ENCODE measurements at regions not wholly inside any gene's neighbourhood (a gene's known extent, or its start where the extent isn't known, plus 50 kb on each side); places are given as distances from the start of the nearest gene placed in this dataset.

- Mint-ChIP-seq H3K4me1 (no peaks in the 10 kb centered on the region), H3K36me3 (no peaks in the 10 kb centered on the region), H3K27ac (no peak overlapping the region), H3K4me3 (no peak overlapping the region), H3K27me3 (no peaks in the 10 kb centered on the region), H3K9me3 (peaks cover 2 to 30% (median 5%) of the 10 kb centered on the region in 7 donors)
- H3K36me3 ChIP-seq (ENCODE audit: control insufficient read depth, insufficient read depth, low read length): no peaks in the 10 kb centered on the region
- DNase-seq: no peak
- peaks cover 0 to 5% of the 10 kb centered on the region in 2 experiments for H3K9me3 ChIP-seq (ENCODE audit: control insufficient read depth in 2 of 2, low read length in 2 of 2)
- no peak overlapping the region for H3K4me3 ChIP-seq (ENCODE audit: low read depth, low read length)
- no peak for ATAC-seq (ENCODE audit: low read depth in 2 of 2)
- no peaks in the 10 kb centered on the region for H3K27me3 ChIP-seq (ENCODE audit: control insufficient read depth, insufficient read depth, low read length)
- H3K4me1 ChIP-seq (ENCODE audit: control insufficient read depth, insufficient read depth, low read length, poor library complexity, severe bottlenecking): no peaks in the 10 kb centered on the region
- H3K27ac ChIP-seq (ENCODE audit: insufficient read depth, low read length, poor library complexity, severe bottlenecking): no peak overlapping the region
These were observed 732.5 kb downstream of the KCNJ2 start for GRCh38 chr17:70901870-70902269.

- H3K27ac Mint-ChIP-seq: no peak overlapping the region
- no peak overlapping the region for H3K4me3 Mint-ChIP-seq
- H3K9me3 Mint-ChIP-seq: peaks cover 1 to 30% (median 7%) of the 10 kb centered on the region in 7 donors
- Histone ChIP-seq H3K4me3 (ENCODE audit: low read depth, low read length) (no peak overlapping the region), H3K27ac (ENCODE audit: insufficient read depth, low read length, poor library complexity, severe bottlenecking) (no peak overlapping the region), H3K9me3 (ENCODE audit: control insufficient read depth in 2 of 2, low read length in 2 of 2) (peaks cover 0 to 5% of the 10 kb centered on the region in 2 experiments), H3K4me1 (ENCODE audit: control insufficient read depth, insufficient read depth, low read length, poor library complexity, severe bottlenecking) (no peaks in the 10 kb centered on the region), H3K27me3 (ENCODE audit: control insufficient read depth, insufficient read depth, low read length) (no peaks in the 10 kb centered on the region), H3K36me3 (ENCODE audit: control insufficient read depth, insufficient read depth, low read length) (no peaks in the 10 kb centered on the region)
- no peaks in the 10 kb centered on the region for H3K36me3 Mint-ChIP-seq
- ATAC-seq (ENCODE audit: low read depth in 2 of 2) (no peak), DNase-seq (no peak)
- no peaks in the 10 kb centered on the region for H3K27me3 Mint-ChIP-seq
- no peaks in the 10 kb centered on the region for H3K4me1 Mint-ChIP-seq
These were observed 736.5 kb downstream of the KCNJ2 start for GRCh38 chr17:70905796-70906195.

- Histone ChIP-seq H3K27me3 (ENCODE audit: control insufficient read depth, insufficient read depth, low read length) (no peaks in the 10 kb centered on the region), H3K4me1 (ENCODE audit: control insufficient read depth, insufficient read depth, low read length, poor library complexity, severe bottlenecking) (no peaks in the 10 kb centered on the region), H3K4me3 (ENCODE audit: low read depth, low read length) (no peak overlapping the region), H3K36me3 (ENCODE audit: control insufficient read depth, insufficient read depth, low read length) (no peaks in the 10 kb centered on the region), H3K9me3 (ENCODE audit: control insufficient read depth in 2 of 2, low read length in 2 of 2) (peaks cover 0 to 5% of the 10 kb centered on the region in 2 experiments), H3K27ac (ENCODE audit: insufficient read depth, low read length, poor library complexity, severe bottlenecking) (no peak overlapping the region)
- Mint-ChIP-seq H3K36me3 (no peaks in the 10 kb centered on the region), H3K27me3 (no peaks in the 10 kb centered on the region), H3K27ac (no peak overlapping the region), H3K4me3 (no peak overlapping the region), H3K4me1 (no peaks in the 10 kb centered on the region), H3K9me3 (peaks cover 1 to 25% (median 4%) of the 10 kb centered on the region in 7 donors)
- ATAC-seq (ENCODE audit: low read depth in 2 of 2) (no peak), DNase-seq (no peak)
These were observed 737.5 kb downstream of the KCNJ2 start for GRCh38 chr17:70906808-70907207.

- ATAC-seq (ENCODE audit: low read depth in 2 of 2) (no peak), DNase-seq (no peak)
- no peaks in the 10 kb centered on the region for H3K27me3 ChIP-seq (ENCODE audit: control insufficient read depth, insufficient read depth, low read length)
- no peaks in the 10 kb centered on the region for H3K4me1 ChIP-seq (ENCODE audit: control insufficient read depth, insufficient read depth, low read length, poor library complexity, severe bottlenecking)
- H3K4me3 ChIP-seq (ENCODE audit: low read depth, low read length): no peak overlapping the region
- no peaks in the 10 kb centered on the region for H3K9me3 ChIP-seq (ENCODE audit: control insufficient read depth in 2 of 2, low read length in 2 of 2)
- no peaks in the 10 kb centered on the region for H3K27me3 Mint-ChIP-seq
- H3K27ac ChIP-seq (ENCODE audit: insufficient read depth, low read length, poor library complexity, severe bottlenecking): no peak overlapping the region
- H3K27ac Mint-ChIP-seq: no peak overlapping the region
- no peak overlapping the region for H3K4me3 Mint-ChIP-seq
- H3K4me1 Mint-ChIP-seq: no peaks in the 10 kb centered on the region
- no peaks in the 10 kb centered on the region for H3K36me3 ChIP-seq (ENCODE audit: control insufficient read depth, insufficient read depth, low read length)
- H3K36me3 Mint-ChIP-seq: no peaks in the 10 kb centered on the region
- peaks cover 1 to 32% (median 8%) of the 10 kb centered on the region in 7 donors for H3K9me3 Mint-ChIP-seq
These were observed 743.6 kb downstream of the KCNJ2 start for GRCh38 chr17:70912716-70913485.

GRCh38 chr17:70916469-70916868 lies 747.1 kb downstream of the KCNJ2 start:
- Histone ChIP-seq H3K27ac (ENCODE audit: insufficient read depth, low read length, poor library complexity, severe bottlenecking) (no peak overlapping the region), H3K36me3 (ENCODE audit: control insufficient read depth, insufficient read depth, low read length) (no peaks in the 10 kb centered on the region), H3K27me3 (ENCODE audit: control insufficient read depth, insufficient read depth, low read length) (no peaks in the 10 kb centered on the region), H3K4me3 (ENCODE audit: low read depth, low read length) (no peak overlapping the region), H3K9me3 (ENCODE audit: control insufficient read depth in 2 of 2, low read length in 2 of 2) (peaks cover 0 to 2% of the 10 kb centered on the region in 2 experiments), H3K4me1 (ENCODE audit: control insufficient read depth, insufficient read depth, low read length, poor library complexity, severe bottlenecking) (no peaks in the 10 kb centered on the region)
- H3K36me3 Mint-ChIP-seq: no peaks in the 10 kb centered on the region
- DNase-seq: no peak
- H3K27me3 Mint-ChIP-seq: no peaks in the 10 kb centered on the region
- no peak overlapping the region for H3K4me3 Mint-ChIP-seq
- ATAC-seq (ENCODE audit: low read depth in 2 of 2): no peak
- H3K9me3 Mint-ChIP-seq: peaks cover 0 to 42% (median 8%) of the 10 kb centered on the region in 7 donors
- no peak overlapping the region for H3K27ac Mint-ChIP-seq
- H3K4me1 Mint-ChIP-seq: no peaks in the 10 kb centered on the region

GRCh38 chr17:70919241-70919640 lies 749.9 kb downstream of the KCNJ2 start:
- Histone ChIP-seq H3K4me1 (ENCODE audit: control insufficient read depth, insufficient read depth, low read length, poor library complexity, severe bottlenecking) (no peaks in the 10 kb centered on the region), H3K36me3 (ENCODE audit: control insufficient read depth, insufficient read depth, low read length) (no peaks in the 10 kb centered on the region), H3K9me3 (ENCODE audit: control insufficient read depth in 2 of 2, low read length in 2 of 2) (peaks cover 0 to 2% of the 10 kb centered on the region in 2 experiments), H3K27me3 (ENCODE audit: control insufficient read depth, insufficient read depth, low read length) (no peaks in the 10 kb centered on the region), H3K4me3 (ENCODE audit: low read depth, low read length) (no peak overlapping the region), H3K27ac (ENCODE audit: insufficient read depth, low read length, poor library complexity, severe bottlenecking) (no peak overlapping the region)
- H3K4me1 Mint-ChIP-seq: no peaks in the 10 kb centered on the region
- H3K9me3 Mint-ChIP-seq: peaks cover 1 to 45% (median 8%) of the 10 kb centered on the region in 7 donors
- H3K4me3 Mint-ChIP-seq: no peak overlapping the region
- no peaks in the 10 kb centered on the region for H3K36me3 Mint-ChIP-seq
- ATAC-seq (ENCODE audit: low read depth in 2 of 2): no peak
- no peaks in the 10 kb centered on the region for H3K27me3 Mint-ChIP-seq
- H3K27ac Mint-ChIP-seq: no peak overlapping the region
- no peak for DNase-seq

- Histone ChIP-seq H3K27me3 (ENCODE audit: control insufficient read depth, insufficient read depth, low read length) (no peaks in the 10 kb centered on the region), H3K4me3 (ENCODE audit: low read depth, low read length) (no peak overlapping the region), H3K27ac (ENCODE audit: insufficient read depth, low read length, poor library complexity, severe bottlenecking) (no peak overlapping the region), H3K36me3 (ENCODE audit: control insufficient read depth, insufficient read depth, low read length) (no peaks in the 10 kb centered on the region), H3K9me3 (ENCODE audit: control insufficient read depth in 2 of 2, low read length in 2 of 2) (peaks cover 0 to 2% of the 10 kb centered on the region in 2 experiments), H3K4me1 (ENCODE audit: control insufficient read depth, insufficient read depth, low read length, poor library complexity, severe bottlenecking) (no peaks in the 10 kb centered on the region)
- ATAC-seq (ENCODE audit: low read depth in 2 of 2) (no peak), DNase-seq (no peak)
- Mint-ChIP-seq H3K27ac (no peak overlapping the region), H3K36me3 (no peaks in the 10 kb centered on the region), H3K4me3 (no peak overlapping the region), H3K27me3 (no peaks in the 10 kb centered on the region), H3K9me3 (peaks cover 1 to 47% (median 8%) of the 10 kb centered on the region in 7 donors), H3K4me1 (no peaks in the 10 kb centered on the region)
These were observed 751.1 kb downstream of the KCNJ2 start for GRCh38 chr17:70920416-70920815.

GRCh38 chr17:70922268-70922667 lies 752.9 kb downstream of the KCNJ2 start:
- Histone ChIP-seq H3K4me3 (ENCODE audit: low read depth, low read length) (no peak overlapping the region), H3K27ac (ENCODE audit: insufficient read depth, low read length, poor library complexity, severe bottlenecking) (no peak overlapping the region), H3K9me3 (ENCODE audit: control insufficient read depth in 2 of 2, low read length in 2 of 2) (peaks cover 0 to 2% of the 10 kb centered on the region in 2 experiments), H3K36me3 (ENCODE audit: control insufficient read depth, insufficient read depth, low read length) (no peaks in the 10 kb centered on the region), H3K4me1 (ENCODE audit: control insufficient read depth, insufficient read depth, low read length, poor library complexity, severe bottlenecking) (no peaks in the 10 kb centered on the region), H3K27me3 (ENCODE audit: control insufficient read depth, insufficient read depth, low read length) (no peaks in the 10 kb centered on the region)
- DNase-seq: no peak
- no peak for ATAC-seq (ENCODE audit: low read depth in 2 of 2)
- Mint-ChIP-seq H3K9me3 (peaks cover 0 to 32% (median 6%) of the 10 kb centered on the region in 7 donors), H3K4me1 (no peaks in the 10 kb centered on the region), H3K36me3 (no peaks in the 10 kb centered on the region), H3K27me3 (no peaks in the 10 kb centered on the region), H3K4me3 (no peak overlapping the region), H3K27ac (no peak overlapping the region)
